Cardiac septum (tissue), 1 donor: ENCODE measurements at regions not wholly inside any gene's neighbourhood (a gene's known extent, or its start where the extent isn't known, plus 50 kb on each side); places are given as distances from the start of the nearest gene placed in this dataset.
"Not testable (repeated sequence)": the region's sequence is repeated elsewhere in the genome, so short reads cannot be mapped to it uniquely, and the experiment has no call there.

Source experiments
- DNase-seq: peaks from one replicate; pipeline ENCODE4 v3.0.0-alpha.2; 2020; ENCODE audit warnings: low spot score
- intact Hi-C: fragments of 100-400 bp; cut with DNase I; formaldehyde crosslinking; loops from one replicate; pipeline ENCODE4 v1.14.0; 2022
- donor health status: DM: no; HTN: no; CAD: no.

GRCh38 chr9:89669361-89669842, 64.6 kb downstream of the GADD45G start:
- DNase-seq: no peak
- intact Hi-C loops: no loop called here

- intact Hi-C loops: no loop called here
- no peak for DNase-seq
Observed at GRCh38 chr9:89670114-89670513, 65.3 kb downstream of the GADD45G start.

- intact Hi-C loops: no loop called here
- DNase-seq: no peak
Observed at GRCh38 chr9:89670801-89671434, 66.1 kb downstream of the GADD45G start.

GRCh38 chr9:89674667-89675057, 69.8 kb downstream of the GADD45G start:
- intact Hi-C loops: no loop called here

GRCh38 chr9:89675058-89675742, 70.4 kb downstream of the GADD45G start:
- DNase-seq: peak; percentile 77
- intact Hi-C loops: no loop called here

More at GRCh38 chr9:89674667-89675057, 69.8 kb downstream of the GADD45G start:
- peak; percentile 44 for DNase-seq

GRCh38 chr9:89676281-89676680, 71.5 kb downstream of the GADD45G start:
- intact Hi-C loops: no loop called here
- DNase-seq: no peak

GRCh38 chr9:89677702-89678395, 73.0 kb downstream of the GADD45G start:
- intact Hi-C loops: no loop called here

GRCh38 chr9:89678396-89679015, 73.7 kb downstream of the GADD45G start:
- intact Hi-C loops: no loop called here
- no peak for DNase-seq

More at GRCh38 chr9:89677702-89678395, 73.0 kb downstream of the GADD45G start:
- no peak for DNase-seq

GRCh38 chr9:89679016-89679415, 74.2 kb downstream of the GADD45G start:
- intact Hi-C loops: no loop called here
- DNase-seq: no peak

- intact Hi-C loops: no loop called here
Observed at GRCh38 chr9:89679581-89679980, 74.8 kb downstream of the GADD45G start.

GRCh38 chr9:89680547-89681467, 76.0 kb downstream of the GADD45G start:
- DNase-seq: no peak
- intact Hi-C loops: no loop called here

More at GRCh38 chr9:89679581-89679980, 74.8 kb downstream of the GADD45G start:
- no peak for DNase-seq

- intact Hi-C loops: not testable (repeated sequence)
Observed at GRCh38 chr9:89681468-89681859, 76.7 kb downstream of the GADD45G start.

GRCh38 chr9:89683626-89684025, 78.8 kb downstream of the GADD45G start:
- no peak for DNase-seq
- intact Hi-C loops: no loop called here

More at GRCh38 chr9:89681468-89681859, 76.7 kb downstream of the GADD45G start:
- not testable (repeated sequence) for DNase-seq

GRCh38 chr9:89684218-89684617, 79.4 kb downstream of the GADD45G start:
- intact Hi-C loops: no loop called here
- DNase-seq: no peak

GRCh38 chr9:89684912-89685636, 80.3 kb downstream of the GADD45G start:
- no peak for DNase-seq
- intact Hi-C loops: loop anchor here (5.0 kb wide), 1 partner anchor 78 kb away; the partner anchor contains the start of gene GADD45G

GRCh38 chr9:89685698-89686097, 80.9 kb downstream of the GADD45G start:
- intact Hi-C loops: loop anchor here (5.0 kb wide), 1 partner anchor 78 kb away; the partner anchor contains the start of gene GADD45G
- no peak for DNase-seq

GRCh38 chr9:89686126-89686525, 81.3 kb downstream of the GADD45G start:
- DNase-seq: no peak
- intact Hi-C loops: loop anchor here (5.0 kb wide), 1 partner anchor 79 kb away; the partner anchor contains the start of gene GADD45G

- DNase-seq: no peak
- intact Hi-C loops: loop anchor here (5.0 kb wide), 1 partner anchor 79 kb away; the partner anchor contains the start of gene GADD45G
Observed at GRCh38 chr9:89686621-89687020, 81.8 kb downstream of the GADD45G start.
